BE2C (cell line): ENCODE measurements at regions not wholly inside any gene's neighbourhood (a gene's known extent, or its start where the extent isn't known, plus 50 kb on each side); places are given as distances from the start of the nearest gene placed in this dataset.
A peak's percentile ranks its signal among the peaks of the same experiment; 100 is the strongest.

Experiments used
- DNase-seq: peaks from one replicate; pipeline ENCODE4 v3.0.0-alpha.2; 2020
- H3K27me3 ChIP-seq: fragments of 250-450 bp; sonication (Bioruptor Pico); 2 replicates; pipeline ENCODE4 v1.5.1; 2020; ENCODE audit warnings: mild to moderate bottlenecking
- H3K36me3 ChIP-seq: fragments of 250-450 bp; sonication (Bioruptor Pico); 2 replicates; pipeline ENCODE4 v1.5.1; 2020; ENCODE audit warnings: mild to moderate bottlenecking
- H3K4me1 ChIP-seq: fragments of 250-450 bp; sonication (Bioruptor Pico); 2 replicates; pipeline ENCODE4 v1.5.1; 2020
- H3K4me3 ChIP-seq: 2 replicates; pipeline ENCODE4 v1.5.1; 2011; ENCODE audit warnings: low read depth, low read length
- H3K9me3 ChIP-seq: fragments of 250-450 bp; sonication (Bioruptor Pico); 2 replicates; pipeline ENCODE4 v1.5.1; 2020
- TF ChIP-seq, protein P1 (sequence below): IDR thresholded peaks from 2 replicates; pipeline ENCODE4 v1.5.1; 2012; ENCODE audit warnings: mild to moderate bottlenecking, low read depth, low read length

DNA sequence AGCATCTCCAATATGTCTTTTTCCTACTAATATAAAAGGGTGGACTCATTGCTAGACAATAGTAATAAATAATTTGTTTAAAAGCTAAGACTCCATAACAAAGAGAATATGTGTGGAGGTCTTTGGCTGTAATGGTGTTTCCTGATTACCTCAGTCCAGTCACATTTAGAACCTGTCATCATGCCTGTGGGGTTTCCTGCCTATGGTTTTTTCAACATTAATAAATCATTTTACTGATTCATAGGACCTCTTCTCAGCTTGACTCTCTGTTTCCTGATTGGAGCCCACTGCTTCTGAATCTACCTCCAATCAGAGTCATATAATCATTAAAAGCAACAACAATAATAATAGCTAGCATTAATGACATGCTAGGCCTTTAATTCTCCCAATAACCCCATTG is 52.4 kb upstream of the GNAI1 start:
- Histone ChIP-seq H3K4me1 (no peaks in the 10 kb centered on the region), H3K36me3 (no peaks in the 10 kb centered on the region), H3K27me3 (no peaks in the 10 kb centered on the region), H3K9me3 (no peaks in the 10 kb centered on the region; the same call in 1 of the 2 replicates), H3K4me3 (no peak overlapping the region)
- DNase-seq: no peak
- TF ChIP-seq, protein P1, sequence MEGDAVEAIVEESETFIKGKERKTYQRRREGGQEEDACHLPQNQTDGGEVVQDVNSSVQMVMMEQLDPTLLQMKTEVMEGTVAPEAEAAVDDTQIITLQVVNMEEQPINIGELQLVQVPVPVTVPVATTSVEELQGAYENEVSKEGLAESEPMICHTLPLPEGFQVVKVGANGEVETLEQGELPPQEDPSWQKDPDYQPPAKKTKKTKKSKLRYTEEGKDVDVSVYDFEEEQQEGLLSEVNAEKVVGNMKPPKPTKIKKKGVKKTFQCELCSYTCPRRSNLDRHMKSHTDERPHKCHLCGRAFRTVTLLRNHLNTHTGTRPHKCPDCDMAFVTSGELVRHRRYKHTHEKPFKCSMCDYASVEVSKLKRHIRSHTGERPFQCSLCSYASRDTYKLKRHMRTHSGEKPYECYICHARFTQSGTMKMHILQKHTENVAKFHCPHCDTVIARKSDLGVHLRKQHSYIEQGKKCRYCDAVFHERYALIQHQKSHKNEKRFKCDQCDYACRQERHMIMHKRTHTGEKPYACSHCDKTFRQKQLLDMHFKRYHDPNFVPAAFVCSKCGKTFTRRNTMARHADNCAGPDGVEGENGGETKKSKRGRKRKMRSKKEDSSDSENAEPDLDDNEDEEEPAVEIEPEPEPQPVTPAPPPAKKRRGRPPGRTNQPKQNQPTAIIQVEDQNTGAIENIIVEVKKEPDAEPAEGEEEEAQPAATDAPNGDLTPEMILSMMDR: no peak

- H3K4me3 ChIP-seq: no peak overlapping the region
- DNase-seq: no peak
- H3K9me3 ChIP-seq: no peaks in the 10 kb centered on the region
- TF ChIP-seq, protein P1: no peak
- no peaks in the 10 kb centered on the region for H3K4me1 ChIP-seq
- H3K27me3 ChIP-seq: no peaks in the 10 kb centered on the region
- no peaks in the 10 kb centered on the region for H3K36me3 ChIP-seq
Observed at GRCh38 chr7:80078886-80079285, 55.7 kb upstream of the GNAI1 start.

DNA sequence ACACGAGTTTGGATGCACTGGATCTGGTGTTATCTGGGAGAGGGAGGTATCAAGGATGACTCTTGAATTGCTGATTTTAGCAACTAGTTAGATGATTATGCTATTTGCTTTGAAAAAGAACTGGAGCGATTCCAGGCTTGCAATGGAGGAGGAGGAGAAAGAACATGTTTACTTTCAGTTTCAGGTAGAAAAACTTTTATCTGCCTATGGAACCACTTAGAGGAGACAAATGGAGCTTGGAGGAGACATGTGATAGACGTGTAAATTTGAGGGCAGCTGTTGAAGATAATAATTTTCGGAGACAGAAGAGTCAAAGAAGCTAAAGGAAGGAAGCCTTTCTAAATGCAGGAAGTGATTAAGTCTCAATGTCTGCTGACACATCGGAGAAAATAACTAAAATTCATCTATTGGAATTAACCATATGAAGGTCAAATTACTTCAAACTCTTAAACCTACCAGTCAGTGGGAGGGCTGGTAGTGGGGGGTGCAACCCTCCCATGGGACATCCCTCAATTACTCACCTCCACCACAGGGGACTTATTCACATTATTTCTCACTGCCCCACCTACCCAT is 56.4 kb upstream of the GNAI1 start:
- no peak for DNase-seq

DNA sequence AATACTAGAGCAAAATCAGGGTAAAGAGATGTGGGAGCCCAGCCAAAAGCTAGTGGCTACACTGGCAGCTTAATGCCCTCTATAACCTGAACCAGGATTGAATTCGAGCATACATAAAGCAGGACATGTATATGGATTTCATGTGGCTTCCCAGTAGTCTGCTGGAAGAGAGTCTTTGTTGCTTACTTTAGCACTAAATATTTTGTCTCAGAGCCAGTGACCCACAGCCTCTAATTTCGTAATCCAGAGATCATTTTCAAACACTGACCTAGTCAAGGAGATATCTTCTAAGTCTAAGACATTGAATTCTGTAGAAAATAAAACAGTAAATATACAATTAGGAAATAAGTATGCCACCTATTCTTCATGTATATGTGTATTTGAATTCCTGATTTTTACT is 64.2 kb upstream of the GNAI1 start:
- no peak overlapping the region for H3K4me3 ChIP-seq
- H3K9me3 ChIP-seq: no peaks in the 10 kb centered on the region
- H3K27me3 ChIP-seq: no peaks in the 10 kb centered on the region
- H3K36me3 ChIP-seq: no peaks in the 10 kb centered on the region
- no peaks in the 10 kb centered on the region for H3K4me1 ChIP-seq
- TF ChIP-seq, protein P1: no peak
- DNase-seq: no peak

More for the DNA sequence above, 56.4 kb upstream of the GNAI1 start:
- H3K4me3 ChIP-seq: peak overlapping the region; percentile 23; the same call in 1 of the 2 replicates
- no peaks in the 10 kb centered on the region for H3K4me1 ChIP-seq
- TF ChIP-seq, protein P1: no peak
- no peaks in the 10 kb centered on the region for H3K9me3 ChIP-seq
- no peaks in the 10 kb centered on the region for H3K36me3 ChIP-seq
- no peaks in the 10 kb centered on the region for H3K27me3 ChIP-seq

GRCh38 chr7:80066639-80067038 is 68.0 kb upstream of the GNAI1 start:
- no peak for DNase-seq
- Histone ChIP-seq H3K4me3 (no peak overlapping the region), H3K27me3 (no peaks in the 10 kb centered on the region), H3K4me1 (no peaks in the 10 kb centered on the region), H3K36me3 (no peaks in the 10 kb centered on the region), H3K9me3 (no peaks in the 10 kb centered on the region)
- TF ChIP-seq, protein P1: no peak

DNA sequence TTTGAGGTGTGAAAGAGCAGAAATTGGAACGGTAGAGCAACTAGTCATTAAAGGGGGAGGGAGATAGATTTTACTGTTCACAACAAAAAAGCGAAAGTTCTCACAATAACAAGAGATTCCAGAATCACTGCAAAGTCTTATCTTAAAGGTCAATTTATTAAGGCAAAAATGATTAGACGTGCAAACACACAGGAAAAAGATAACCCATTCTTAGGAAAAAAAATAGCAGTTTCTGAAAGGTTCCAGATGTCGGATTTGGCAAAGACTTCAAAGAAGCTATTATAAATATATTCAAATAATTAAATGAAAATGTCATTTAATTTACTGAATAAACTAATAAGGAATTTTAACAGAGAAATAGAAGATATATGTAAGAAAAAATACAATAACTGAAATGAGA is 70.8 kb upstream of the GNAI1 start:
- H3K9me3 ChIP-seq: no peaks in the 10 kb centered on the region
- no peak for DNase-seq
- H3K4me3 ChIP-seq: no peak overlapping the region
- no peaks in the 10 kb centered on the region for H3K27me3 ChIP-seq
- H3K4me1 ChIP-seq: no peaks in the 10 kb centered on the region
- no peaks in the 10 kb centered on the region for H3K36me3 ChIP-seq
- TF ChIP-seq, protein P1: no peak
